Osteoblast (primary cell): ENCODE measurements at regions not wholly inside any gene's neighbourhood (a gene's known extent, or its start where the extent isn't known, plus 50 kb on each side); places are given as distances from the start of the nearest gene placed in this dataset.

Experiments used
- DNase-seq: peaks from one replicate; pipeline ENCODE4 v3.0.0; 2011; ENCODE audit warnings: low spot score, mixed read lengths; ENCODE audit not compliant: insufficient read length; ENCODE audit errors: missing footprints
- H2AFZ ChIP-seq: 2 replicates; pipeline ENCODE4 v1.6.0; 2011; ENCODE audit warnings: mild to moderate bottlenecking, low read length
- H3K27ac ChIP-seq: 2 replicates; pipeline ENCODE4 v1.5.1; 2011; ENCODE audit warnings: mild to moderate bottlenecking, low read depth, low read length, moderate library complexity
- H3K27me3 ChIP-seq: 2 replicates; pipeline ENCODE4 v1.6.0; 2012; ENCODE audit warnings: mild to moderate bottlenecking, control low read depth, inconsistent platforms, low read length, moderate library complexity; ENCODE audit not compliant: insufficient read depth
- H3K36me3 ChIP-seq: 2 replicates; pipeline ENCODE4 v1.5.1; 2011; ENCODE audit warnings: mild to moderate bottlenecking, low read length, control low read depth, moderate library complexity; ENCODE audit not compliant: insufficient read depth
- H3K4me1 ChIP-seq: 2 replicates; pipeline ENCODE4 v1.5.1; 2011; ENCODE audit warnings: mild to moderate bottlenecking, low read length, control low read depth, moderate library complexity; ENCODE audit not compliant: insufficient read depth
- H3K4me2 ChIP-seq: 2 replicates; pipeline ENCODE4 v1.6.0; 2011; ENCODE audit warnings: mild to moderate bottlenecking, low read length; ENCODE audit not compliant: insufficient read depth
- H3K4me3 ChIP-seq: fragments of 200-600 bp; sonication (generic); 3 replicates; pipeline ENCODE4 v1.5.1; 2012; ENCODE audit warnings: mild to moderate bottlenecking, low read length, inconsistent platforms; ENCODE audit not compliant: insufficient read depth
- H3K79me2 ChIP-seq: 2 replicates; pipeline ENCODE4 v1.6.0; 2012; ENCODE audit warnings: mild to moderate bottlenecking, low read length, control low read depth, inconsistent platforms; ENCODE audit not compliant: insufficient read depth
- H3K9me3 ChIP-seq: 2 replicates; pipeline ENCODE4 v1.5.1; 2011; ENCODE audit warnings: low read depth, low read length, control low read depth
- H4K20me1 ChIP-seq: 2 replicates; pipeline ENCODE4 v1.6.0; 2012; ENCODE audit warnings: mild to moderate bottlenecking, low read length, control low read depth; ENCODE audit not compliant: insufficient read depth
- TF ChIP-seq, protein P1 (sequence below): IDR thresholded peaks from 2 replicates; pipeline ENCODE4 v1.5.1; 2011; ENCODE audit warnings: mild to moderate bottlenecking, low read depth, low read length, moderate library complexity; ENCODE audit errors: extremely low read depth

DNA sequence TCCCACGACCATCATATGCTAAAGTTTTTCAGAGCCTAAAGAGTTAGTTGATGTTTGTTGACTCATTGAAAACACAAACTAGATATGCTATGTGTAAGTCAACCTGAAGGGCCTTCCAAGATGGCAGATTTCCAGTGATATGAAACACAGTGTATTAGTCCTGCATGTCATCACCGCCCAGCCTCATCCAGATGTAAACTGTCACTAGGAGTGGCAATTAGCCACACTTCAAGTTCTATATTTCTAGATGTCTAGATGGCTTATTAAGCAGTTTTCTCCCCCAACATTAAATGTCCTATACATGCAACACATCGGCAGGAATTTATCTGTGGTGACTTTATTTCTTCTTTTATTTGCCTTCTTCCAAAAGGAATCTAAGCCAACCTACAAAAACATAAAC is 444.1 kb upstream of the SMIM21 start:
- Histone ChIP-seq H3K9me3 (no peaks in the 10 kb centered on the region), H3K27ac (no peak overlapping the region), H3K4me3 (no peak overlapping the region), H3K27me3 (no peaks in the 10 kb centered on the region), H3K4me1 (no peaks in the 10 kb centered on the region), H2AFZ (no peak overlapping the region), H3K4me2 (no peak overlapping the region), H3K36me3 (no peaks in the 10 kb centered on the region), H3K79me2 (no peaks in the 10 kb centered on the region), H4K20me1 (no peaks in the 10 kb centered on the region)
- TF ChIP-seq, protein P1, sequence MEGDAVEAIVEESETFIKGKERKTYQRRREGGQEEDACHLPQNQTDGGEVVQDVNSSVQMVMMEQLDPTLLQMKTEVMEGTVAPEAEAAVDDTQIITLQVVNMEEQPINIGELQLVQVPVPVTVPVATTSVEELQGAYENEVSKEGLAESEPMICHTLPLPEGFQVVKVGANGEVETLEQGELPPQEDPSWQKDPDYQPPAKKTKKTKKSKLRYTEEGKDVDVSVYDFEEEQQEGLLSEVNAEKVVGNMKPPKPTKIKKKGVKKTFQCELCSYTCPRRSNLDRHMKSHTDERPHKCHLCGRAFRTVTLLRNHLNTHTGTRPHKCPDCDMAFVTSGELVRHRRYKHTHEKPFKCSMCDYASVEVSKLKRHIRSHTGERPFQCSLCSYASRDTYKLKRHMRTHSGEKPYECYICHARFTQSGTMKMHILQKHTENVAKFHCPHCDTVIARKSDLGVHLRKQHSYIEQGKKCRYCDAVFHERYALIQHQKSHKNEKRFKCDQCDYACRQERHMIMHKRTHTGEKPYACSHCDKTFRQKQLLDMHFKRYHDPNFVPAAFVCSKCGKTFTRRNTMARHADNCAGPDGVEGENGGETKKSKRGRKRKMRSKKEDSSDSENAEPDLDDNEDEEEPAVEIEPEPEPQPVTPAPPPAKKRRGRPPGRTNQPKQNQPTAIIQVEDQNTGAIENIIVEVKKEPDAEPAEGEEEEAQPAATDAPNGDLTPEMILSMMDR: no peak
- DNase-seq: no peak

DNA sequence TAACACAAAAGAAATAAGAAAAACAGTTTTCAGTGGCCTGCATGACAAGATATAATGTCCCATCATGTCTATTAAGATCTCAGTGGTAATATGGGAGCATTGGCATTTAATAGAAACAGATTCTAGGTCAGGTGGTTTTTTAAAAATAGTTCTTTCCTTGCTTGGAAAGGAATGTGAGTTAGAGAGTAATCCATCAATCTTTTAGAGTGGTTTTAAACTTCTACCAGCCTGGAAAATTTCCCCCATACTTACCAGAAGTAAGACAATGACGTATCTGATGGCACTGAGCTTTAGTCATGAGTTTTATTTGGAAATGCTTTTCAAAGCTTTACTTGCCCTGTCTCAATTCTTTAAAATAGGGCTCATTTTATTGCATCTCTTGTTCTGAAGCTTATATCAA is 441.7 kb upstream of the SMIM21 start:
- Histone ChIP-seq H3K27me3 (no peaks in the 10 kb centered on the region), H3K4me3 (no peak overlapping the region), H2AFZ (no peak overlapping the region), H3K4me2 (no peak overlapping the region), H4K20me1 (no peaks in the 10 kb centered on the region), H3K79me2 (no peaks in the 10 kb centered on the region), H3K36me3 (no peaks in the 10 kb centered on the region), H3K27ac (no peak overlapping the region), H3K4me1 (no peaks in the 10 kb centered on the region), H3K9me3 (no peaks in the 10 kb centered on the region)
- TF ChIP-seq, protein P1: no peak
- DNase-seq: no peak

DNA sequence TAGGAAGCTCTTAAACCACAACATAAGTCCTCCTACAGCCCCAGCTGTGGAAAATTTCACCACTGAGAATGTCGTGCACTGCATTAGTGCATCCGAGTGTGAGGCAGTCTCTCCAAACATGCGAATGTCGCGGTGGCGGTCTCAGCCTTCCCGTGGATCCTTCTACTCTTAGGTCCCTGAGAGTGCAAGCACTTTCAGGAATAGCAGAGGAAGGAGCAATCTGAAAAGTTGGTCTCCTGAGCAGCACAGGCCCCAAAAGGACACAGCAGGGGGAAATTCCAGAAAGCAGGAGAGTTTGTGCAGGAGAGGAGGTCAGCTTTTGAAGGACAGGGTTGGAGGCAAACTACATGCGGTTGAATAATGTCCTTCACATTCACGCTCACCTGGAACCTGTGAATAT is 440.5 kb upstream of the SMIM21 start:
- no peak for DNase-seq
- no peaks in the 10 kb centered on the region for H3K4me1 ChIP-seq
- no peak overlapping the region for H2AFZ ChIP-seq
- no peaks in the 10 kb centered on the region for H3K79me2 ChIP-seq
- no peaks in the 10 kb centered on the region for H3K9me3 ChIP-seq
- no peak overlapping the region for H3K4me3 ChIP-seq
- H3K4me2 ChIP-seq: no peak overlapping the region
- no peaks in the 10 kb centered on the region for H3K36me3 ChIP-seq
- no peaks in the 10 kb centered on the region for H3K27me3 ChIP-seq
- no peaks in the 10 kb centered on the region for H4K20me1 ChIP-seq
- TF ChIP-seq, protein P1: no peak
- no peak overlapping the region for H3K27ac ChIP-seq

DNA sequence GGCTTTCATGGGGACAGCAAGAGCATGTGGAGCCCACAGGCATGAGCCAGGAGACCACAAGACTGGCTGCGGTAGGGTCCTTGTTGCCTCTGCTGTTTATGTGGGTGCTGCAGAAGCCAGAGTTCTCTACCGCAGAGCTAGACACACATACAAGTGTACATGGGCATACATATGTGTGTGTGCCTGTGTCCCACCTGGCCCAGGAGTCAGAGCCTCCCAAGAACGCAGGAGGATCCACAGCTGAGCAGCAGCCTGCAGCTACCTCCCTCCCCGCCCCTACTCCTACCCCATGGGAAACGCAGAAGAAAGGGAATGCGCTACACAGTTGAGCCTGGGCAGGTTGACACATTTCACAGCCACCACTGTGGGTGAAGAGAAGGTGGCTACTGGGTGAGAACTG is 438.1 kb upstream of the SMIM21 start:
- no peaks in the 10 kb centered on the region for H3K79me2 ChIP-seq
- TF ChIP-seq, protein P1: no peak

More for the DNA sequence above, 438.1 kb upstream of the SMIM21 start:
- H3K4me3 ChIP-seq: no peak overlapping the region
- no peak overlapping the region for H3K27ac ChIP-seq
- no peak for DNase-seq
- no peaks in the 10 kb centered on the region for H3K9me3 ChIP-seq
- no peaks in the 10 kb centered on the region for H3K27me3 ChIP-seq
- no peaks in the 10 kb centered on the region for H4K20me1 ChIP-seq
- no peak overlapping the region for H3K4me2 ChIP-seq
- no peaks in the 10 kb centered on the region for H3K36me3 ChIP-seq
- H3K4me1 ChIP-seq: no peaks in the 10 kb centered on the region
- no peak overlapping the region for H2AFZ ChIP-seq
